H1 (cell line): ENCODE measurements at regions not wholly inside any gene's neighbourhood (a gene's known extent, or its start where the extent isn't known, plus 50 kb on each side); places are given as distances from the start of the nearest gene placed in this dataset.

Source experiments
- CTCF ChIA-PET: fragments of 300-600 bp; sonication (Branson Sonifier 250); formaldehyde crosslinking; loops from one replicate; lab custom pipeline; 2021; ENCODE audit not compliant: partially characterized antibody; lab: Charles Lee
- POLR2A ChIA-PET: fragments of 300-600 bp; sonication (Branson Sonifier 250); formaldehyde crosslinking; loops from one replicate; lab custom pipeline; 2021; ENCODE audit warnings: inconsistent platforms; ENCODE audit not compliant: partially characterized antibody; lab: Charles Lee
- DNase-seq, 2 experiments: peaks; one replicate each; pipeline versions ENCODE4 v3.0.0 to v3.0.0-alpha.2; 2010 to 2022; ENCODE audit warnings: low spot score in 2 of 2, low read depth in 1 of 2, mixed read lengths in 1 of 2
- FAIRE-seq: peaks from 2 replicates; lab custom pipeline; 2011; peaks lifted over from hg19 to GRCh38; lab: Jason Lieb, UNC
- H2AFZ ChIP-seq: 2 replicates; pipeline ENCODE4 v1.8.1; 2012; ENCODE audit warnings: low read length, inconsistent platforms
- H2AK5ac ChIP-seq: 2 replicates; pipeline ENCODE4 v1.6.1; 2013; ENCODE audit warnings: low read depth, low read length
- H2BK120ac ChIP-seq: replicated peaks from 2 replicates; pipeline ENCODE3; 2013; ENCODE audit warnings: low read depth, low read length, inconsistent platforms
- H2BK12ac ChIP-seq: 2 replicates; pipeline ENCODE4 v1.6.1; 2013; ENCODE audit warnings: low read depth, low read length
- H2BK15ac ChIP-seq: 2 replicates; pipeline ENCODE4 v1.6.1; 2013; ENCODE audit warnings: low read length
- H2BK20ac ChIP-seq: 2 replicates; pipeline ENCODE4 v1.6.1; 2013; ENCODE audit warnings: low read length
- H2BK5ac ChIP-seq: 2 replicates; pipeline ENCODE4 v1.6.1; 2013; ENCODE audit warnings: low read depth, low read length
- H3K14ac ChIP-seq: 2 replicates; pipeline ENCODE4 v1.6.1; 2013; ENCODE audit warnings: inconsistent platforms; ENCODE audit not compliant: insufficient read length
- H3K18ac ChIP-seq: 2 replicates; pipeline ENCODE4 v1.6.1; 2013; ENCODE audit warnings: low read length; ENCODE audit errors: extremely low read depth
- H3K23ac ChIP-seq: 2 replicates; pipeline ENCODE4 v1.6.1; 2013; ENCODE audit warnings: inconsistent platforms; ENCODE audit not compliant: insufficient read length
- H3K23me2 ChIP-seq: 2 replicates; pipeline ENCODE4 v1.6.1; 2013; ENCODE audit warnings: low read depth, low read length
- H3K27ac ChIP-seq: 2 replicates; pipeline ENCODE4 v1.6.1; 2011; ENCODE audit warnings: low read depth, low read length, inconsistent platforms
- H3K27me3 ChIP-seq, 4 experiments: replicated peaks in 1 of 4; 1 replicate in 1 of 4; 2 replicates in 3 of 4; pipeline versions ENCODE4 v1.6.1 to v1.8.1; 2011 to 2013; ENCODE audit warnings: low read length in 3 of 4, mild to moderate bottlenecking in 3 of 4, inconsistent platforms in 2 of 4, mixed read lengths in 2 of 4, moderate library complexity in 1 of 4; ENCODE audit not compliant: control insufficient read depth in 3 of 4, insufficient read depth in 3 of 4; ENCODE audit errors: extremely low read depth in 1 of 4
- H3K36me3 ChIP-seq, 4 experiments: 2 replicates each; pipeline versions ENCODE4 v1.6.1 to v1.8.1; 2011 to 2013; ENCODE audit warnings: mild to moderate bottlenecking in 4 of 4, low read length in 3 of 4, moderate library complexity in 2 of 4, control low read depth in 1 of 4, inconsistent platforms in 1 of 4; ENCODE audit not compliant: insufficient read depth in 4 of 4, control insufficient read depth in 2 of 4
- H3K4ac ChIP-seq: replicated peaks from 2 replicates; pipeline ENCODE3; 2013; ENCODE audit warnings: low read length, low read depth, mixed read lengths, inconsistent platforms; ENCODE audit not compliant: insufficient read length
- H3K4me1 ChIP-seq, 4 experiments: replicated peaks in 1 of 4; 1 replicate in 1 of 4; 2 replicates in 3 of 4; pipeline versions ENCODE4 v1.6.1 to v1.8.1; 2011 to 2013; ENCODE audit warnings: low read length in 3 of 4, inconsistent platforms in 2 of 4, mixed read lengths in 1 of 4; ENCODE audit not compliant: insufficient read depth in 4 of 4, control insufficient read depth in 3 of 4
- H3K4me2 ChIP-seq, 2 experiments: 2 replicates each; pipeline versions ENCODE4 v1.6.1 to v1.8.1; 2011 to 2013; ENCODE audit warnings: low read depth in 2 of 2, low read length in 2 of 2, control low read depth in 1 of 2, inconsistent platforms in 1 of 2, mild to moderate bottlenecking in 1 of 2; ENCODE audit not compliant: insufficient read depth in 1 of 2
- H3K4me3 ChIP-seq, 4 experiments: fragments of 200-600, 300-600 bp in 1 of 4; sonication (generic), shearing (Covaris generic), sonication (Bioruptor Twin) in 1 of 4; 2 replicates each; pipeline versions ENCODE4 v1.5.1 to v1.8.1; 2011 to 2016; ENCODE audit warnings: low read length in 4 of 4, low read depth in 3 of 4, control low read depth in 2 of 4, inconsistent platforms in 2 of 4, mild to moderate bottlenecking in 2 of 4, mixed read lengths in 1 of 4, moderate library complexity in 1 of 4; ENCODE audit not compliant: insufficient read depth in 2 of 4; ENCODE audit errors: extremely low read depth in 1 of 4
- H3K56ac ChIP-seq: replicated peaks from 2 replicates; pipeline ENCODE3; 2013; ENCODE audit warnings: low read depth, mild to moderate bottlenecking, mixed read lengths, low read length, inconsistent platforms; ENCODE audit not compliant: insufficient read length
- H3K79me1 ChIP-seq: 2 replicates; pipeline ENCODE4 v1.6.1; 2013; ENCODE audit warnings: low read depth, low read length, control low read depth
- H3K79me2 ChIP-seq, 2 experiments: 2 replicates each; pipeline versions ENCODE4 v1.6.1 to v1.8.1; 2012 to 2013; ENCODE audit warnings: low read length in 2 of 2, mild to moderate bottlenecking in 2 of 2, inconsistent platforms in 1 of 2; ENCODE audit not compliant: insufficient read depth in 2 of 2, control insufficient read depth in 1 of 2
- H3K9ac ChIP-seq, 4 experiments: replicated peaks in 1 of 4; 1 replicate in 1 of 4; 2 replicates in 3 of 4; pipeline versions ENCODE4 v1.6.1 to v1.8.1; 2011 to 2013; ENCODE audit warnings: low read depth in 3 of 4, low read length in 3 of 4, control low read depth in 2 of 4, mild to moderate bottlenecking in 2 of 4, moderate library complexity in 2 of 4, inconsistent platforms in 1 of 4; ENCODE audit errors: extremely low read depth in 1 of 4
- H3K9me3 ChIP-seq, 2 experiments: 2 replicates each; pipeline versions ENCODE4 v1.6.1 to v1.8.1; 2012 to 2013; ENCODE audit warnings: mild to moderate bottlenecking in 2 of 2, moderate library complexity in 2 of 2, control low read depth in 1 of 2, inconsistent platforms in 1 of 2, low read depth in 1 of 2, low read length in 1 of 2, mixed read lengths in 1 of 2; ENCODE audit not compliant: insufficient read depth in 2 of 2
- H4K20me1 ChIP-seq, 2 experiments: replicated peaks in 1 of 2; 2 replicates each; pipeline versions ENCODE3 to v1.8.1; 2011 to 2013; ENCODE audit warnings: inconsistent platforms in 2 of 2, low read length in 2 of 2, mild to moderate bottlenecking in 1 of 2; ENCODE audit not compliant: insufficient read depth in 2 of 2, control insufficient read depth in 1 of 2
- H4K5ac ChIP-seq: 2 replicates; pipeline ENCODE4 v1.6.1; 2013; ENCODE audit warnings: low read length, low read depth, mixed read lengths, inconsistent platforms; ENCODE audit not compliant: insufficient read length
- H4K8ac ChIP-seq: 2 replicates; pipeline ENCODE4 v1.8.0; 2013; ENCODE audit warnings: mild to moderate bottlenecking, moderate library complexity, low read length, inconsistent platforms; ENCODE audit not compliant: insufficient read depth; ENCODE audit errors: extremely low read depth
- H4K91ac ChIP-seq: replicated peaks from 2 replicates; pipeline ENCODE3; 2013; ENCODE audit warnings: low read length, mixed read lengths, inconsistent platforms; ENCODE audit not compliant: insufficient read length
- ATF2 ChIP-seq: IDR thresholded peaks from 2 replicates; pipeline ENCODE4 v1.6.1; 2012; ENCODE audit warnings: low read length, inconsistent platforms
- CREB1 ChIP-seq: IDR thresholded peaks from 2 replicates; pipeline ENCODE4 v1.6.1; 2012; ENCODE audit warnings: inconsistent platforms
- EGR1 ChIP-seq: IDR thresholded peaks from 2 replicates; pipeline ENCODE4 v1.6.1; 2011; ENCODE audit warnings: low read depth, low read length, borderline replicate concordance
- MAX ChIP-seq: IDR thresholded peaks from 2 replicates; pipeline ENCODE4 v1.6.1; 2012; ENCODE audit warnings: inconsistent platforms
- NRF1 ChIP-seq: IDR thresholded peaks from 2 replicates; pipeline ENCODE4 v1.6.1; 2011; ENCODE audit warnings: mild to moderate bottlenecking, low read depth, low read length, improper control_type of control experiment
- POLR2AphosphoS5 ChIP-seq: IDR thresholded peaks from 2 replicates; pipeline ENCODE4 v1.6.1; 2011; ENCODE audit warnings: low read depth, low read length
- POU5F1 ChIP-seq: IDR thresholded peaks from 2 replicates; pipeline ENCODE4 v1.6.1; 2011; ENCODE audit warnings: low read depth, mild to moderate bottlenecking, low read length, moderate library complexity
- RXRA ChIP-seq: IDR thresholded peaks from 2 replicates; pipeline ENCODE4 v1.6.1; 2011; ENCODE audit warnings: low read depth, mild to moderate bottlenecking, low read length, moderate library complexity; ENCODE audit not compliant: insufficient read depth
- SIX5 ChIP-seq: IDR thresholded peaks from 2 replicates; pipeline ENCODE4 v1.6.1; 2011; ENCODE audit warnings: mild to moderate bottlenecking, low read depth, low read length
- TBP ChIP-seq: IDR thresholded peaks from 2 replicates; pipeline ENCODE4 v1.6.1; 2011; ENCODE audit warnings: low read depth, low read length, improper control_type of control experiment
- WGBS, 2 experiments: shearing (Covaris generic) in 1 of 2; methylation state at CpG; one replicate each; pipeline versions ENCODE4 v1.1.6 to v1.1.7; 2013 to 2015; ENCODE audit warnings: low lambda C conversion rate in 2 of 2, mixed read lengths in 2 of 2, inconsistent platforms in 1 of 2, low coverage in 1 of 2, missing lambda C conversion rate in 1 of 2; ENCODE audit not compliant: insufficient replicate concordance in 2 of 2, insufficient coverage in 1 of 2, insufficient read length in 1 of 2; ENCODE audit errors: extremely low coverage in 1 of 2, missing lambda C conversion rate in 1 of 2; 5-methylcytosine and 5-hydroxymethylcytosine counted together
- TF ChIP-seq, protein P1 (sequence below): IDR thresholded peaks from 2 replicates; pipeline ENCODE4 v1.6.1; 2012; ENCODE audit warnings: inconsistent platforms

DNA sequence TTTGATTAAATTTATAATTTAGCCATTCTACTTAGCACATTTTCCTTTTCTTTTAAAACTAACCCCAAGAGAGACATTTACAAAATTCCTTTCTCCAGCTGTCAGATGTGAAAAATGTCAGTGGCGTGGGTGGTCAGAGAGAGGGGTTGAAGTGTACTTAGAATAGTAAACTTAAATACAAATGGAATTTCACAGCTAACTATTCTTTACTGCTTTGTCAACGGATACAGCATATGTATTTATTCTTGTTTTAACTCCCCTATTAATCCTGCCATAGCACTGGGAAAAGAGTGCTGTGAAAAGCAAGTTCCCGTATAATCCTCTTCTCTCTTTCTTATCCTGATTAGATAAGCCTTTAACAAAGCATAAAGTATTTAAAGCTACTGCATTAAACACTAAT, 191.4 kb upstream of the CHAC2 start:
- WGBS, 2 experiments = 78% methylated on average over 3 of the region's 3 CpGs; no CpG with 5 or more reads in 1 of the 2 experiments
- Histone ChIP-seq H3K14ac (no peak overlapping the region), H2BK120ac (no peak overlapping the region), H3K23me2 (no peaks in the 10 kb centered on the region), H3K79me2 (no peaks in the 10 kb centered on the region), H2BK12ac (no peak overlapping the region), H4K5ac (no peak overlapping the region), H3K9me3 (no peaks in the 10 kb centered on the region), H3K79me1 (peaks cover 2% of the 10 kb centered on the region; the same call in 1 of the 2 replicates), H3K4me2 (no peak overlapping the region), H3K23ac (no peak overlapping the region), H3K36me3 (no peaks in the 10 kb centered on the region), H2BK5ac (no peak overlapping the region), H2BK15ac (no peak overlapping the region), H3K18ac (no peak overlapping the region), H3K27me3 (no peaks in the 10 kb centered on the region), H2AFZ (no peak overlapping the region), H3K27ac (no peak overlapping the region), H4K91ac (no peak overlapping the region), H3K4ac (no peak overlapping the region), H3K4me3 (no peak overlapping the region), H4K8ac (no peak overlapping the region), H2AK5ac (no peak overlapping the region), H3K56ac (no peak overlapping the region), H2BK20ac (no peak overlapping the region), H3K9ac (no peak overlapping the region), H3K4me1 (no peaks in the 10 kb centered on the region), H4K20me1 (no peaks in the 10 kb centered on the region)
- ChIA-PET CTCF (interaction anchor here (0.8 kb wide), 1 partner anchor 246 kb away, joined by 3 read pairs; no protein-coding TSS in a partner anchor), POLR2A (interaction anchor here (0.7 kb wide), 1 partner anchor 11 kb away, joined by 3 read pairs; no protein-coding TSS in a partner anchor)
- no peak for DNase-seq
- no peak for TF ChIP-seq EGR1
- TF ChIP-seq RXRA = no peak
- no peak for TF ChIP-seq POU5F1
- TF ChIP-seq CREB1 = no peak
- no peak for TF ChIP-seq MAX
- TF ChIP-seq, protein P1, sequence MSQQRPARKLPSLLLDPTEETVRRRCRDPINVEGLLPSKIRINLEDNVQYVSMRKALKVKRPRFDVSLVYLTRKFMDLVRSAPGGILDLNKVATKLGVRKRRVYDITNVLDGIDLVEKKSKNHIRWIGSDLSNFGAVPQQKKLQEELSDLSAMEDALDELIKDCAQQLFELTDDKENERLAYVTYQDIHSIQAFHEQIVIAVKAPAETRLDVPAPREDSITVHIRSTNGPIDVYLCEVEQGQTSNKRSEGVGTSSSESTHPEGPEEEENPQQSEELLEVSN = no peak
- TF ChIP-seq TBP = no peak
- no peak for TF ChIP-seq POLR2AphosphoS5
- no peak for TF ChIP-seq SIX5
- no peak for TF ChIP-seq ATF2
- TF ChIP-seq NRF1 = no peak
- no peak for FAIRE-seq
